ENCODE measurements at regions not wholly inside any gene's neighbourhood (a gene's known extent, or its start where the extent isn't known, plus 50 kb on each side); places are given as distances from the start of the nearest gene placed in this dataset.

GRCh38 chr1:244963231-244963826 lies 99.0 kb upstream of the HNRNPU start:
- peak overlapping the region; percentile 40 for H3K27ac Mint-ChIP-seq
- no peak for ATAC-seq
- no peak overlapping the region for H3K4me3 Mint-ChIP-seq
- H3K27me3 Mint-ChIP-seq, result no peaks in the 10 kb centered on the region
- H3K4me1 Mint-ChIP-seq, result peaks cover 5% of the 10 kb centered on the region
- H3K9me3 Mint-ChIP-seq, result no peaks in the 10 kb centered on the region
- no peaks in the 10 kb centered on the region for H3K36me3 Mint-ChIP-seq

- no peaks in the 10 kb centered on the region for H3K36me3 Mint-ChIP-seq
- H3K4me1 Mint-ChIP-seq, result peaks cover 14% of the 10 kb centered on the region
- no peak for ATAC-seq
- H3K9me3 Mint-ChIP-seq, result no peaks in the 10 kb centered on the region
- H3K27me3 Mint-ChIP-seq, result no peaks in the 10 kb centered on the region
- H3K4me3 Mint-ChIP-seq, result no peak overlapping the region
- no peak overlapping the region for H3K27ac Mint-ChIP-seq
Measured at GRCh38 chr1:244962130-244962529, 97.8 kb upstream of the HNRNPU start.

GRCh38 chr1:244960904-244961303 lies 96.6 kb upstream of the HNRNPU start:
- H3K4me1 Mint-ChIP-seq, result peaks cover 14% of the 10 kb centered on the region
- H3K4me3 Mint-ChIP-seq, result no peak overlapping the region
- no peaks in the 10 kb centered on the region for H3K9me3 Mint-ChIP-seq
- no peaks in the 10 kb centered on the region for H3K36me3 Mint-ChIP-seq
- no peaks in the 10 kb centered on the region for H3K27me3 Mint-ChIP-seq
- no peak for ATAC-seq
- no peak overlapping the region for H3K27ac Mint-ChIP-seq

- H3K4me3 Mint-ChIP-seq, result no peak overlapping the region
- no peaks in the 10 kb centered on the region for H3K9me3 Mint-ChIP-seq
- no peak overlapping the region for H3K27ac Mint-ChIP-seq
- no peaks in the 10 kb centered on the region for H3K36me3 Mint-ChIP-seq
- peaks cover 10% of the 10 kb centered on the region for H3K4me1 Mint-ChIP-seq
- no peaks in the 10 kb centered on the region for H3K27me3 Mint-ChIP-seq
- no peak for ATAC-seq
Measured at GRCh38 chr1:244958593-244958992, 94.2 kb upstream of the HNRNPU start.

GRCh38 chr1:244957525-244957924 lies 93.2 kb upstream of the HNRNPU start:
- no peak for ATAC-seq
- Mint-ChIP-seq H3K27ac (peak overlapping the region; percentile 8), H3K9me3 (no peaks in the 10 kb centered on the region), H3K4me3 (no peak overlapping the region), H3K36me3 (no peaks in the 10 kb centered on the region), H3K4me1 (peaks cover 9% of the 10 kb centered on the region), H3K27me3 (no peaks in the 10 kb centered on the region)

- Mint-ChIP-seq H3K9me3 (no peaks in the 10 kb centered on the region), H3K4me3 (no peak overlapping the region), H3K27ac (peak overlapping the region; percentile 8)
Measured at GRCh38 chr1:244957122-244957521, 92.8 kb upstream of the HNRNPU start.

GRCh38 chr1:244955661-244956060 lies 91.3 kb upstream of the HNRNPU start:
- H3K27ac Mint-ChIP-seq, result no peak overlapping the region
- no peaks in the 10 kb centered on the region for H3K36me3 Mint-ChIP-seq
- ATAC-seq, result no peak
- no peaks in the 10 kb centered on the region for H3K9me3 Mint-ChIP-seq
- peaks cover 9% of the 10 kb centered on the region for H3K4me1 Mint-ChIP-seq
- no peak overlapping the region for H3K4me3 Mint-ChIP-seq
- no peaks in the 10 kb centered on the region for H3K27me3 Mint-ChIP-seq

More at GRCh38 chr1:244957122-244957521, 92.8 kb upstream of the HNRNPU start:
- no peaks in the 10 kb centered on the region for H3K27me3 Mint-ChIP-seq
- H3K36me3 Mint-ChIP-seq, result no peaks in the 10 kb centered on the region
- peaks cover 9% of the 10 kb centered on the region for H3K4me1 Mint-ChIP-seq
- ATAC-seq, result no peak

- H3K27ac Mint-ChIP-seq, result no peak overlapping the region
- no peaks in the 10 kb centered on the region for H3K36me3 Mint-ChIP-seq
- no peak for ATAC-seq
- H3K9me3 Mint-ChIP-seq, result no peaks in the 10 kb centered on the region
- no peak overlapping the region for H3K4me3 Mint-ChIP-seq
- peaks cover 9% of the 10 kb centered on the region for H3K4me1 Mint-ChIP-seq
- no peaks in the 10 kb centered on the region for H3K27me3 Mint-ChIP-seq
Measured at GRCh38 chr1:244954359-244954758, 90.0 kb upstream of the HNRNPU start.

GRCh38 chr1:244953901-244954300 lies 89.6 kb upstream of the HNRNPU start:
- Mint-ChIP-seq H3K27me3 (no peaks in the 10 kb centered on the region), H3K4me3 (no peak overlapping the region), H3K9me3 (no peaks in the 10 kb centered on the region), H3K4me1 (peaks cover 9% of the 10 kb centered on the region), H3K27ac (no peak overlapping the region), H3K36me3 (no peaks in the 10 kb centered on the region)
- no peak for ATAC-seq

- no peak overlapping the region for H3K4me3 Mint-ChIP-seq
- ATAC-seq, result no peak
Measured at GRCh38 chr1:244952940-244953339, 88.6 kb upstream of the HNRNPU start.

GRCh38 chr1:244952280-244952933 lies 88.1 kb upstream of the HNRNPU start:
- H3K27me3 Mint-ChIP-seq, result no peaks in the 10 kb centered on the region

More at GRCh38 chr1:244952940-244953339, 88.6 kb upstream of the HNRNPU start:
- H3K9me3 Mint-ChIP-seq, result no peaks in the 10 kb centered on the region
- H3K27me3 Mint-ChIP-seq, result no peaks in the 10 kb centered on the region
- H3K4me1 Mint-ChIP-seq, result peaks cover 8% of the 10 kb centered on the region
- H3K27ac Mint-ChIP-seq, result no peak overlapping the region
- H3K36me3 Mint-ChIP-seq, result no peaks in the 10 kb centered on the region

GRCh38 chr1:244948416-244948815 lies 84.1 kb upstream of the HNRNPU start:
- no peak overlapping the region for H3K27ac Mint-ChIP-seq
- H3K36me3 Mint-ChIP-seq, result no peaks in the 10 kb centered on the region
- peaks cover 20% of the 10 kb centered on the region for H3K4me1 Mint-ChIP-seq
- no peaks in the 10 kb centered on the region for H3K9me3 Mint-ChIP-seq
- H3K27me3 Mint-ChIP-seq, result no peaks in the 10 kb centered on the region
- H3K4me3 Mint-ChIP-seq, result no peak overlapping the region
- no peak for ATAC-seq

More at GRCh38 chr1:244952280-244952933, 88.1 kb upstream of the HNRNPU start:
- Mint-ChIP-seq H3K27ac (no peak overlapping the region), H3K36me3 (no peaks in the 10 kb centered on the region), H3K9me3 (no peaks in the 10 kb centered on the region), H3K4me1 (peaks cover 3% of the 10 kb centered on the region), H3K4me3 (no peak overlapping the region)
- ATAC-seq, result no peak

- Mint-ChIP-seq H3K9me3 (no peaks in the 10 kb centered on the region), H3K27me3 (no peaks in the 10 kb centered on the region), H3K4me1 (peaks cover 31% of the 10 kb centered on the region), H3K27ac (peak overlapping the region; percentile 77), H3K4me3 (peak overlapping the region; percentile 63), H3K36me3 (no peaks in the 10 kb centered on the region)
- peak; percentile 82 for ATAC-seq
Measured at GRCh38 chr1:244945109-244945671, 80.8 kb upstream of the HNRNPU start.

GRCh38 chr1:244941121-244941520 lies 76.8 kb upstream of the HNRNPU start:
- no peaks in the 10 kb centered on the region for H3K27me3 Mint-ChIP-seq
- H3K4me1 Mint-ChIP-seq, result peaks cover 39% of the 10 kb centered on the region
- peak overlapping the region; percentile 93 for H3K27ac Mint-ChIP-seq
- H3K36me3 Mint-ChIP-seq, result no peaks in the 10 kb centered on the region
- peak; percentile 95 for ATAC-seq
- H3K4me3 Mint-ChIP-seq, result no peak overlapping the region
- no peaks in the 10 kb centered on the region for H3K9me3 Mint-ChIP-seq

- no peak for ATAC-seq
- H3K4me1 Mint-ChIP-seq, result peaks cover 19% of the 10 kb centered on the region
- H3K4me3 Mint-ChIP-seq, result no peak overlapping the region
- no peaks in the 10 kb centered on the region for H3K36me3 Mint-ChIP-seq
- no peaks in the 10 kb centered on the region for H3K27me3 Mint-ChIP-seq
- H3K27ac Mint-ChIP-seq, result no peak overlapping the region
- no peaks in the 10 kb centered on the region for H3K9me3 Mint-ChIP-seq
Measured at GRCh38 chr1:244937099-244937498, 72.8 kb upstream of the HNRNPU start.

Measured in stimulated activated memory B cell treated with anti-CD40 and anti-IgM and Interleukin-4, amounts not matched to agents 10 μg/mL and 1 μg/mL and 100 μg/mL, for 72 hours (primary cell).